Coronary artery (tissue), 2 donors: ENCODE measurements at regions not wholly inside any gene's neighbourhood (a gene's known extent, or its start where the extent isn't known, plus 50 kb on each side); places are given as distances from the start of the nearest gene placed in this dataset.

Source experiments
- DNase-seq: peaks from one replicate; pipeline ENCODE4 v3.0.0-alpha.2; 2017; ENCODE audit warnings: low spot score
- H3K27ac ChIP-seq, 2 donors: fragments of 200-600 bp; sonication (generic); one replicate each; pipeline ENCODE4 v1.5.1; 2016 to 2019
- H3K4me3 ChIP-seq: fragments of 200-600 bp; sonication (generic); 2 replicates; pipeline ENCODE4 v1.5.1; 2016; ENCODE audit warnings: mild to moderate bottlenecking, moderate library complexity
- TF ChIP-seq, protein P1 (sequence below): fragments of 200-600 bp; sonication (generic); IDR thresholded peaks from one replicate; pipeline ENCODE4 v1.5.1; 2019; ENCODE audit warnings: antibody characterized with exemption

DNA sequence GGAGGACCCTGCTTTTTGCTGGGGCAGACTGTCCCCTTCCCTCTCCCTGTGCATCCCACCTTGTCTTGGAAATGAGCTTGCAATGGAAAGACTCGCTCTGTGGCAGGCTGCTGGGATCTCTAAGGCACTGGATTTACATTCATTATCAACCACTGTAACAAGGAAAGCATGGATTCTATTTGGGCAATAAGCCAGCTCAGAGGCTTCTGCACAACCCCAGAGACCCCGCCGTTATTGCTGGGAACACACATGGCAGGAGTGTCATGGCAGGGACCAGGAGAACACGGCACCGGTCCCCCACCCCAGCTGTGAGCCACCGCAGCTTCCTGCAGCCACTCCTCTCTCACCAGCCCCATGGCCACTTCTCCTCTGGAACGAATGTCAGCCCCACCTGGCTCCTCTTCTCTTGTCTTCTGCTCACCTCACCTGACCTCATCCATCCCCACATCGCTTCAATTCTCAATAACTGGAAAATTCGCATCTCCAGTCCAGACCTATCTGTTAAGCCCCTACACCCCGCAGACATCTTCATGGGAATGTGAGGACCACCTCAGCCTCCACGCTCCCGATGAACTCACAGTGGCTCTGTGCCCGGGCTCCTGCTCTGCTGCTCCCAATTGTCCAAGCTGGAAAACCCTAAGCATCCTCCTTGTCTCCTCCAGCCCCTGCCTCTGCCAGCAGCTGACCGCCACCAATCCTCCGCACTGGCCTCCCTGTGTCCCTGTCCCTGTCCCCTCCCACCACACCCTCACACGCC lies 181.5 kb downstream of the USP12 start:
- Histone ChIP-seq H3K27ac (no peak overlapping the region), H3K4me3 (no peak overlapping the region)
- TF ChIP-seq, protein P1, sequence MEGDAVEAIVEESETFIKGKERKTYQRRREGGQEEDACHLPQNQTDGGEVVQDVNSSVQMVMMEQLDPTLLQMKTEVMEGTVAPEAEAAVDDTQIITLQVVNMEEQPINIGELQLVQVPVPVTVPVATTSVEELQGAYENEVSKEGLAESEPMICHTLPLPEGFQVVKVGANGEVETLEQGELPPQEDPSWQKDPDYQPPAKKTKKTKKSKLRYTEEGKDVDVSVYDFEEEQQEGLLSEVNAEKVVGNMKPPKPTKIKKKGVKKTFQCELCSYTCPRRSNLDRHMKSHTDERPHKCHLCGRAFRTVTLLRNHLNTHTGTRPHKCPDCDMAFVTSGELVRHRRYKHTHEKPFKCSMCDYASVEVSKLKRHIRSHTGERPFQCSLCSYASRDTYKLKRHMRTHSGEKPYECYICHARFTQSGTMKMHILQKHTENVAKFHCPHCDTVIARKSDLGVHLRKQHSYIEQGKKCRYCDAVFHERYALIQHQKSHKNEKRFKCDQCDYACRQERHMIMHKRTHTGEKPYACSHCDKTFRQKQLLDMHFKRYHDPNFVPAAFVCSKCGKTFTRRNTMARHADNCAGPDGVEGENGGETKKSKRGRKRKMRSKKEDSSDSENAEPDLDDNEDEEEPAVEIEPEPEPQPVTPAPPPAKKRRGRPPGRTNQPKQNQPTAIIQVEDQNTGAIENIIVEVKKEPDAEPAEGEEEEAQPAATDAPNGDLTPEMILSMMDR = no peak
- DNase-seq = no peak

GRCh38 chr13:26989261-26989956 lies 182.2 kb downstream of the USP12 start:
- H3K4me3 ChIP-seq = no peak overlapping the region
- no peak for DNase-seq
- TF ChIP-seq, protein P1 = no peak
- H3K27ac ChIP-seq = no peak overlapping the region

GRCh38 chr13:26988059-26988769 lies 183.4 kb downstream of the USP12 start:
- Histone ChIP-seq H3K27ac (no peak overlapping the region), H3K4me3 (no peak overlapping the region)
- no peak for DNase-seq
- TF ChIP-seq, protein P1 = no peak

DNA sequence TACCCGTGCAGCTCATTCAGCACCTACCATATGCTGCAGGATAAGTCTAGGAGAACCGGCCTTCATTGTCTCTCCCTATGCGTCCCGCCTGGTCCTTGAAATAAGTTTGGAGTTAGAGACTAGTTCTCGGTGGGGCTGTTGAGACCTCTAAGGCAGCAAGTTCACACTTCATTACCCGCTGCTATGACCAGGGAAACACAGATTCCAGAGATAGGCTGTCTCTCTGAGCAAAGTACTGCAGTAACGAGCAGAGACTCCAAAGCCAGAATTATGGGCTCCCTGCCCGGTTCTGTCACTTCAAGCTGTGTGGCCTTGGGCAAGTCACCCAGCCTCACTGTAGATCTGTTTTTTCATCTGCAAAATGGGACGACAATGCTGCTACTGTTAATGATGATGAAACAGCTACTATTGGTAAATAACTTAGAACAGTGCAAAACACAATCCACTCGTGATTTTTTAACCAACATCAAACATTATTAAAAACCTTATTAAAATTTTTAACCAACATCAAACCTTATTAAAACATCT lies 184.1 kb downstream of the USP12 start:
- no peak overlapping the region for H3K4me3 ChIP-seq
- no peak overlapping the region for H3K27ac ChIP-seq
- no peak for DNase-seq
- TF ChIP-seq, protein P1 = no peak

- H3K4me3 ChIP-seq = no peak overlapping the region
- DNase-seq = no peak
- TF ChIP-seq, protein P1 = peak; percentile 50
- H3K27ac ChIP-seq = peak overlapping the region; percentile 66 to 68
These were observed 186.2 kb downstream of the USP12 start for GRCh38 chr13:26985285-26985878.

GRCh38 chr13:26984337-26984736 lies 187.3 kb downstream of the USP12 start:
- DNase-seq = no peak
- no peak overlapping the region for H3K4me3 ChIP-seq
- H3K27ac ChIP-seq = peak overlapping the region; percentile 66 to 84
- TF ChIP-seq, protein P1 = no peak
